ENCODE measurements at regions not wholly inside any gene's neighbourhood (a gene's known extent, or its start where the extent isn't known, plus 50 kb on each side); places are given as distances from the start of the nearest gene placed in this dataset.

DNA sequence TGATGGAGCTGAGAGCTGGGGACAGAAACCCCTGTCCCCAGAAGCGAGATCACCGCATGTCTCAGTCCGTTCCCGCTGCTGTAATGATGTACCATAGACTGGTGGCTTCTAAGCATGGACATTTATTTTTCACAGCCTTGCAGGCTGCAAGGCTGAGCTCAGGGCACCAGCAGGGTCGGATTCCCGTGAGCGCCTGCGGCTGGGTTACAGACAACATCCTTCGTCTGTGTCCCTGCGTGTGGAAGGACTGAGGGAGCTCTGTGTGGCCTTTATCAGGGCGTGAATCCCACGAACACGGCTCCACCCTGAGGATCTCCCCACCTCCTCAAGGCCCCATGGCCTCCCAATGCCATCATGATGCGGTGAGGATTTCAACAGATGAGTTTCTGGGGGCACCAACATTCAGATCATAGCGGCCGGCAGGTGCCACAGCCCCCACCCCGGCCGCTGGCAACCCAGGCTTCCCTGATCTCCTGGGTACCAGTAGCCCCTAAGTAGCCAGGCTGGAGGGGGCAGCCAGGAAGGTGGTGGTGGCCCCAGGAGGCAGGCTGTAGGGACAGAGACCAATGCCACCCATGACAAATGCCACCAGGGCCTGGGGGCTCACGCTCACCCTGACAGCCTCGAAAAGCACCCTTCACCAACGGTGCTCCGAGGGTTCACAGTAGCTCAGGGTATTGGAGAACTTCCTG is 104.4 kb downstream of the CRYAA start (continued):
- no peak for TF ChIP-seq EP300 (IDR thresholded peaks at IDR 0.05; ENCODE audit: borderline replicate concordance in 1 of 2, low read depth in 1 of 2, low read length in 1 of 2)
- TF ChIP-seq, protein P1, sequence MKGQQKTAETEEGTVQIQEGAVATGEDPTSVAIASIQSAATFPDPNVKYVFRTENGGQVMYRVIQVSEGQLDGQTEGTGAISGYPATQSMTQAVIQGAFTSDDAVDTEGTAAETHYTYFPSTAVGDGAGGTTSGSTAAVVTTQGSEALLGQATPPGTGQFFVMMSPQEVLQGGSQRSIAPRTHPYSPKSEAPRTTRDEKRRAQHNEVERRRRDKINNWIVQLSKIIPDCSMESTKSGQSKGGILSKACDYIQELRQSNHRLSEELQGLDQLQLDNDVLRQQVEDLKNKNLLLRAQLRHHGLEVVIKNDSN (IDR thresholded peaks at IDR 0.05; ENCODE audit: borderline replicate concordance, low read depth) = no peak
- no peak for TF ChIP-seq ELF1 (IDR thresholded peaks at IDR 0.05)

DNA sequence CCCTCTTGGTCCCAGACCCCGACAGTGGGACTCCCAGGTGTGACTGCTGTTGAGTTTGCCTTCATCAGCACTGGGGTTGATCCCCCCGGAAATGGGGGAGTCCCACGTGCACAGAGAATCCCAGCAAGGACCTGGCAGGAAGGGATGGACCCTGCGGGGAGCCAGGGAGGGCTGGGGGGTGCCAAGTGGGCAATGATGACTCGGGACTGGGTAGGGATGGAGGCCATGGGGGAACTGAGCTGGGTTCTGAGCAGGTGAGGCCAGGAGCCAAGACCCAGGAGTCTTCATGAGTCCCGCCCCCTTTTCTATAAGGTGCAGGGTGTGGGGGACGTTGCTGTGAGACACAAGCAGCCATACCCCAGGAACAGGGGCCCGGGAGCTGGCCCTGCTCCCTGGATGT is 103.8 kb downstream of the CRYAA start:
- Histone ChIP-seq H2AFZ (ENCODE audit: low read depth) (no peak overlapping the region), H3K27ac (ENCODE audit: low read depth in 2 of 2, low read length in 1 of 2) (peak overlapping the region in 1 of 2 experiments; percentile 60; a peak in 1 of 4 replicates), H3K79me2 (ENCODE audit: insufficient read depth) (no peaks in the 10 kb centered on the region), H3K9ac (no peak overlapping the region), H3F3A (replicated peaks; ENCODE audit: insufficient read depth) (no peaks in the 10 kb centered on the region), H3K36me3 (replicated peaks in 1 of 2; ENCODE audit: control insufficient read depth in 1 of 2, insufficient read depth in 2 of 2, low read length in 1 of 2) (no peaks in the 10 kb centered on the region), H3K9me2 (no peaks in the 10 kb centered on the region), H3K4me2 (no peak overlapping the region), H3K4me1 (ENCODE audit: control insufficient read depth in 1 of 2, insufficient read depth in 2 of 2, low read depth in 1 of 2, low read length in 1 of 2) (peaks cover 0 to 79% of the 10 kb centered on the region in 2 experiments; a peak in 2 of 4 replicates), H3K9me3 (no peaks in the 10 kb centered on the region), H4K20me1 (ENCODE audit: insufficient read depth) (no peaks in the 10 kb centered on the region), H3K4me3 (ENCODE audit: low read depth in 2 of 2, low read length in 1 of 2) (no peak overlapping the region), H3K27me3 (ENCODE audit: insufficient read depth) (no peaks in the 10 kb centered on the region; the same call in 1 of the 2 replicates)
- 33% methylated on average over 5 of the region's 8 CpGs for WGBS (ENCODE audit: low lambda C conversion rate)
- ChIA-PET POLR2A (no interaction called here), CTCF (no interaction called here)
- DNase-seq = no peak
- TF ChIP-seq, protein P1 (IDR thresholded peaks at IDR 0.05; ENCODE audit: borderline replicate concordance, low read depth) = no peak
- TF ChIP-seq RAD21 (IDR thresholded peaks at IDR 0.05; ENCODE audit: low read length) (no peak), NRF1 (IDR thresholded peaks at IDR 0.05; ENCODE audit: low read depth, low read length) (no peak), EP300 (IDR thresholded peaks at IDR 0.05; ENCODE audit: borderline replicate concordance in 1 of 2, low read depth in 1 of 2, low read length in 1 of 2) (no peak), RCOR1 (IDR thresholded peaks at IDR 0.05; ENCODE audit: low read length) (no peak), GATA2 (CRISPR knock-in tag; IDR thresholded peaks at IDR 0.05) (no peak), SIN3A (IDR thresholded peaks at IDR 0.05; ENCODE audit: borderline replicate concordance, low read depth, low read length) (no peak)
- TF ChIP-seq, protein P2, sequence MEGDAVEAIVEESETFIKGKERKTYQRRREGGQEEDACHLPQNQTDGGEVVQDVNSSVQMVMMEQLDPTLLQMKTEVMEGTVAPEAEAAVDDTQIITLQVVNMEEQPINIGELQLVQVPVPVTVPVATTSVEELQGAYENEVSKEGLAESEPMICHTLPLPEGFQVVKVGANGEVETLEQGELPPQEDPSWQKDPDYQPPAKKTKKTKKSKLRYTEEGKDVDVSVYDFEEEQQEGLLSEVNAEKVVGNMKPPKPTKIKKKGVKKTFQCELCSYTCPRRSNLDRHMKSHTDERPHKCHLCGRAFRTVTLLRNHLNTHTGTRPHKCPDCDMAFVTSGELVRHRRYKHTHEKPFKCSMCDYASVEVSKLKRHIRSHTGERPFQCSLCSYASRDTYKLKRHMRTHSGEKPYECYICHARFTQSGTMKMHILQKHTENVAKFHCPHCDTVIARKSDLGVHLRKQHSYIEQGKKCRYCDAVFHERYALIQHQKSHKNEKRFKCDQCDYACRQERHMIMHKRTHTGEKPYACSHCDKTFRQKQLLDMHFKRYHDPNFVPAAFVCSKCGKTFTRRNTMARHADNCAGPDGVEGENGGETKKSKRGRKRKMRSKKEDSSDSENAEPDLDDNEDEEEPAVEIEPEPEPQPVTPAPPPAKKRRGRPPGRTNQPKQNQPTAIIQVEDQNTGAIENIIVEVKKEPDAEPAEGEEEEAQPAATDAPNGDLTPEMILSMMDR (IDR thresholded peaks at IDR 0.05) = no peak

DNA sequence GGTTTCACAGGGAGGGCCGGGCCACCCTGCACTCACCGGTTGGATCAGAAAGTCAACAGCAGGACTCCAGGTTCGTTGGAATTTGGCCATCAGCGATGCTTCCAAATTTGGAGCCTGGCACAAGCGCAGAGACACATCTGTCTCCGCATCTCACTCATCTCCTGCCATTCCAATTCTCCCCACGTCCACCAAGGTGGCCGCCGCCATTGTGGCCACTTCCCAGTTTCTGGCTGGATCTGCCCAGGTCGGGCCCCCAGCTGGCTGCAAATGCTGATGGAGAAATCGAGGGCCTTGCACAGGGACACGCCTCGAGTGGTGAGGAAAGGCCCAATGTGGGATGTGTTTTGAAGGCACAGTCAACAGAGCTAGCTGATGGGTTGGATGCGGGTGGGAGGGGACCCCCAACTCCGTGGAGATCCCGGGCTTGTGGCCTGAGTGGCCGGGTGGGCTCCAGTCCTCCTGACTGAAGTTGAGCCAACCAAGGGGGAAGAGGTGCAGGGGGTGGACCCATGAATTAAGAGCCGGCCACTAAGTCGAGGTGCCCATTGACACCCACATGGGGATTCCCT is 102.7 kb downstream of the CRYAA start:
- WGBS (ENCODE audit: low lambda C conversion rate) = 73% methylated on average over 18 of the region's 19 CpGs
- Histone ChIP-seq H3K27me3 (ENCODE audit: insufficient read depth) (no peaks in the 10 kb centered on the region; the same call in 1 of the 2 replicates), H3K27ac (ENCODE audit: low read depth in 2 of 2, low read length in 1 of 2) (peak overlapping the region in 1 of 2 experiments; percentile 96; a peak in 2 of 4 replicates), H3K79me2 (ENCODE audit: insufficient read depth) (no peaks in the 10 kb centered on the region), H3K9ac (no peak overlapping the region), H3K36me3 (replicated peaks in 1 of 2; ENCODE audit: control insufficient read depth in 1 of 2, insufficient read depth in 2 of 2, low read length in 1 of 2) (no peaks in the 10 kb centered on the region), H3K4me3 (ENCODE audit: low read depth in 2 of 2, low read length in 1 of 2) (no peak overlapping the region), H4K20me1 (ENCODE audit: insufficient read depth) (no peaks in the 10 kb centered on the region), H3F3A (replicated peaks; ENCODE audit: insufficient read depth) (no peaks in the 10 kb centered on the region), H3K9me3 (no peaks in the 10 kb centered on the region), H2AFZ (ENCODE audit: low read depth) (no peak overlapping the region), H3K9me2 (no peaks in the 10 kb centered on the region), H3K4me2 (no peak overlapping the region), H3K4me1 (ENCODE audit: control insufficient read depth in 1 of 2, insufficient read depth in 2 of 2, low read depth in 1 of 2, low read length in 1 of 2) (peaks cover 0 to 79% of the 10 kb centered on the region in 2 experiments; a peak in 2 of 4 replicates)
- DNase-seq = no peak
- POLR2A ChIA-PET = no interaction called here
- TF ChIP-seq NFIC (IDR thresholded peaks at IDR 0.05; ENCODE audit: borderline replicate concordance) = no peak
- TF ChIP-seq TCF12 (IDR thresholded peaks at IDR 0.05) = no peak
- no peak for TF ChIP-seq GABPA (IDR thresholded peaks at IDR 0.05; ENCODE audit: low read depth)
- TF ChIP-seq SMC3 (IDR thresholded peaks at IDR 0.05; ENCODE audit: low read depth, low read length) = no peak
- TF ChIP-seq RCOR1 (IDR thresholded peaks at IDR 0.05; ENCODE audit: low read length) = no peak
- TF ChIP-seq, protein P3, sequence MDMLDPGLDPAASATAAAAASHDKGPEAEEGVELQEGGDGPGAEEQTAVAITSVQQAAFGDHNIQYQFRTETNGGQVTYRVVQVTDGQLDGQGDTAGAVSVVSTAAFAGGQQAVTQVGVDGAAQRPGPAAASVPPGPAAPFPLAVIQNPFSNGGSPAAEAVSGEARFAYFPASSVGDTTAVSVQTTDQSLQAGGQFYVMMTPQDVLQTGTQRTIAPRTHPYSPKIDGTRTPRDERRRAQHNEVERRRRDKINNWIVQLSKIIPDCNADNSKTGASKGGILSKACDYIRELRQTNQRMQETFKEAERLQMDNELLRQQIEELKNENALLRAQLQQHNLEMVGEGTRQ (IDR thresholded peaks at IDR 0.05; ENCODE audit: borderline replicate concordance, low read depth, low read length) = no peak
- TF ChIP-seq JUND (IDR thresholded peaks at IDR 0.05) = no peak
- CTCF ChIA-PET = interaction anchor here (1.1 kb wide), 1 partner anchor 83 kb away, joined by 3 read pairs; no protein-coding TSS in a partner anchor

Measured in SK-N-SH (cell line).